Osteocyte (in vitro differentiated cells): ENCODE measurements at regions not wholly inside any gene's neighbourhood (a gene's known extent, or its start where the extent isn't known, plus 50 kb on each side); places are given as distances from the start of the nearest gene placed in this dataset.
"Not testable (repeated sequence)": the region's sequence is repeated elsewhere in the genome, so short reads cannot be mapped to it uniquely, and the experiment has no call there.

Experiments used
- DNase-seq: peaks from one replicate; pipeline ENCODE4 v3.0.0; 2021; ENCODE audit warnings: mixed read lengths; ENCODE audit not compliant: unreplicated experiment; ENCODE audit errors: extremely low spot score
- H3K27ac Mint-ChIP-seq: one replicate; pipeline ENCODE4 v1.8.0; 2021; ENCODE audit warnings: mild to moderate bottlenecking, mixed read lengths; ENCODE audit not compliant: unreplicated experiment
- H3K27me3 Mint-ChIP-seq: one replicate; pipeline ENCODE4 v1.8.0; 2021; ENCODE audit warnings: mixed read lengths; ENCODE audit not compliant: unreplicated experiment
- H3K36me3 Mint-ChIP-seq: one replicate; pipeline ENCODE4 v1.8.0; 2021; ENCODE audit warnings: mixed read lengths; ENCODE audit not compliant: unreplicated experiment
- H3K4me1 Mint-ChIP-seq: one replicate; pipeline ENCODE4 v1.8.0; 2021; ENCODE audit warnings: mixed read lengths; ENCODE audit not compliant: unreplicated experiment
- H3K4me3 Mint-ChIP-seq: one replicate; pipeline ENCODE4 v1.8.0; 2021; ENCODE audit warnings: mild to moderate bottlenecking, moderate library complexity, mixed read lengths; ENCODE audit not compliant: unreplicated experiment
- H3K9me3 Mint-ChIP-seq: one replicate; pipeline ENCODE4 v1.8.0; 2021; ENCODE audit warnings: mixed read lengths; ENCODE audit not compliant: unreplicated experiment
- CTCF ChIP-seq: fragments of 200-600 bp; sonication (generic); IDR thresholded peaks from 2 replicates; pipeline ENCODE4 v1.5.0; 2021; ENCODE audit warnings: antibody characterized with exemption, mild to moderate bottlenecking, moderate library complexity

GRCh38 chrX:67213686-67214085 lies 330.1 kb upstream of the AR start:
- H3K9me3 Mint-ChIP-seq: peaks cover 50% of the 10 kb centered on the region
- not testable (repeated sequence) for H3K27ac Mint-ChIP-seq, H3K36me3 Mint-ChIP-seq, H3K27me3 Mint-ChIP-seq, DNase-seq, H3K4me1 Mint-ChIP-seq, H3K4me3 Mint-ChIP-seq

- Mint-ChIP-seq H3K9me3 (peaks cover 54% of the 10 kb centered on the region), H3K27me3 (no peaks in the 10 kb centered on the region), H3K4me1 (no peaks in the 10 kb centered on the region), H3K27ac (no peak overlapping the region), H3K4me3 (no peak overlapping the region), H3K36me3 (no peaks in the 10 kb centered on the region)
- no peak for TF ChIP-seq CTCF
- DNase-seq: no peak
Observed at GRCh38 chrX:67207912-67208311, 335.9 kb upstream of the AR start.

DNA sequence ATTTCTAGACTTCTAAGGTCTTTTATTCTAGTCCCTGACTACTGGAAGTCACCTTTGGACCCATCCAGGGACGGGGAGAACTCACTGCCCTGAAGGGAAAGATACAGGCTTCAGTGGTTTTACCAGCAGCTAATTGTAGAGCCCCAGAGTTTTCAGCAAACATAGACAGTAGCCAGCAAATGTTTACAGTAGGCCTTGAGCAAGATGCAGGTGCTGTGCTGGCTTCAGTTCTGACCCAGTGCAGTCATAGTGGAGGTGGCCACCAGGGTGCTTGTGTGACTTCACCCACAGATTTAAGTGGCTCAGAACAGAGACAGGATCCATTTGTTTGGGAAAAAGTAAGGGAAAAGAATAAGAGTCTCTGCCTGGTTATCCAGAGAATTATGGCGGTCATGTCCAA lies 384.4 kb upstream of the AR start:
- Mint-ChIP-seq H3K27me3 (no peaks in the 10 kb centered on the region), H3K9me3 (peaks cover 61% of the 10 kb centered on the region), H3K4me3 (no peak overlapping the region), H3K27ac (no peak overlapping the region), H3K36me3 (no peaks in the 10 kb centered on the region), H3K4me1 (no peaks in the 10 kb centered on the region)
- DNase-seq: no peak
- TF ChIP-seq CTCF: no peak

- no peak overlapping the region for H3K27ac Mint-ChIP-seq
- no peaks in the 10 kb centered on the region for H3K4me1 Mint-ChIP-seq
Observed at GRCh38 chrX:67114635-67115034, 429.2 kb upstream of the AR start.

GRCh38 chrX:67105758-67106116 lies 438.1 kb upstream of the AR start:
- Mint-ChIP-seq H3K4me3 (no peak overlapping the region), H3K27ac (no peak overlapping the region), H3K27me3 (no peaks in the 10 kb centered on the region), H3K4me1 (no peaks in the 10 kb centered on the region), H3K9me3 (peaks cover 42% of the 10 kb centered on the region), H3K36me3 (no peaks in the 10 kb centered on the region)
- no peak for DNase-seq
- TF ChIP-seq CTCF: no peak

More at GRCh38 chrX:67114635-67115034, 429.2 kb upstream of the AR start:
- no peak for DNase-seq
- no peaks in the 10 kb centered on the region for H3K27me3 Mint-ChIP-seq
- peaks cover 64% of the 10 kb centered on the region for H3K9me3 Mint-ChIP-seq
- H3K4me3 Mint-ChIP-seq: no peak overlapping the region
- H3K36me3 Mint-ChIP-seq: no peaks in the 10 kb centered on the region
- no peak for TF ChIP-seq CTCF
